ENCODE measurements at regions not wholly inside any gene's neighbourhood (a gene's known extent, or its start where the extent isn't known, plus 50 kb on each side); places are given as distances from the start of the nearest gene placed in this dataset.
"Not testable (repeated sequence)": the region's sequence is repeated elsewhere in the genome, so short reads cannot be mapped to it uniquely, and the experiment has no call there.

DNA sequence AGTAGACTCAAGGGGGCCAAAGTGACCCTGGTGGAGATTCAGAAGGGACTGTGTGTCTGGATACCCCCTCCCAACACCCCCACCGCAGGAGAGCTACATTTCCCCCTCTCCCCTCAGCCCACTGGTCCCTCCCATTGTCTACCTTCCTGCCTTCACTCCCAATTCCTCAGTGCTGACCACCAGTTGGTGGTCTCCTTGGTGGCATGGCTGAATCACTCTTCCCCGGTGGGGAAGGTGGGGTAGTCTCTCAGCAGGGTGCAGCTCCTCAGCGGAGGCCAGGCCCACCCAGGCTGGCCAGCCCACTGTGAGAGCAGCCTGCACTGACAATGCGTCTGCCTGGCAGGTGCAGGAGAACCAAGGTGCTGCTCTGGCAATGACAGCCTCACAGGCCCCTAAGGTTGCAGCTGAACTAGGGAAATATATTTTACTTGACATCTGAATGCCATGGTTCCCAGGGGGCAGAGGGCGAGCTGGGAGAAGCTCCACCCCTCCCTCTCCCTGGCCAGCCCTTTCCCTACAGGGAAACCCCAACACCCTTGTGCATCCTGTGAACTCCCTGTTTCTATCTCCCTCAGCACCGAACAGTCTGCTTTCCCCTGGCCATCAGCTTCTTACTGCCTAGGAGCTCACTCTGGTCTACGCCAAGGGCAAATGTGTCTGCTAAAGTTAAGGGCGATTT is 62.6 kb upstream of the PAX8 start:
- no peak for DNase-seq (ENCODE audit: low spot score)

GRCh38 chr2:113337809-113338208 is 59.1 kb upstream of the PAX8 start:
- DNase-seq (ENCODE audit: low spot score) = no peak

DNA sequence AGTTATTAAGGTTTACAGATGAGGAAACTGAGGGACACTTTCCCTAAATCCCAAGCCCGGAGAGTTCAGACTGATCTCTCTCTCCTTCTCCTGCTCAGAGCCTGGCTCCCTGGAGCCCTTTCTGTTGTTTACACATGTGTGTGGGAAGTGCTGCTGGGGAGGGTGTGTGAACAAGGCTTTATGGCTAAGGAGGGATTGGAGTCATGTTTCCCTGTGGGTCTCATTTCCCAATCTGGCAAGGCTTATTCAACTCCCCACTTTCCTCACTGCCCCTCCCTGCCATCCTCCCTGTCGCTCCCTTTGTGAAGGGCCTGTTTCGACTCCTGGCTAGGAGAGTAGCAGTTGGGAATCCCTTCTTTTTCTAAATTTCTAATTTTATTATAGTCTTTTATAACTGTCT is 57.3 kb upstream of the PAX8 start:
- DNase-seq (ENCODE audit: low spot score) = not testable (repeated sequence)

GRCh38 chr2:113334147-113334546 is 55.4 kb upstream of the PAX8 start:
- no peak for DNase-seq (ENCODE audit: low spot score)

DNA sequence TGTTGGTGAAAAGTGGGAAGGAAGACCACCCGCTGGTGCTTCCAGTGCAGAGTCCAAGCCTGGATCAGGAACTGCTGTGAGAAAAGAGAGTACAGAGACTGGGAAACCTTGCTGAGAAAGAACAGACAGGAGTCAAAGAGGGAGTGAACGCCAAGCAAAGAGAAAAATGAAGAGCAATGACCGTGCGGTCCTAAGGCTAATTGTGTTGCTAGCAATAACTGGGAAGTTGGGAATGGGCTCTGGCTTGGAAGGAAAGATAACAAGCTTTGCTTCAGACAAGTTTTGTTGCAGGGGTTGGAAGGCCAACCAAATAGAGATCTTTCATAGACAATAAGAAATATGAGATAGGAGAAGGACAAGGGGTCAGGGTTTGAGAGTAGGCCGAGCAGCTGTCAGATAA is 55.0 kb upstream of the PAX8 start:
- DNase-seq (ENCODE audit: low spot score) = not testable (repeated sequence)

- DNase-seq (ENCODE audit: low spot score) = not testable (repeated sequence)
Measured at GRCh38 chr2:113330060-113330767, 51.5 kb upstream of the PAX8 start.

DNA sequence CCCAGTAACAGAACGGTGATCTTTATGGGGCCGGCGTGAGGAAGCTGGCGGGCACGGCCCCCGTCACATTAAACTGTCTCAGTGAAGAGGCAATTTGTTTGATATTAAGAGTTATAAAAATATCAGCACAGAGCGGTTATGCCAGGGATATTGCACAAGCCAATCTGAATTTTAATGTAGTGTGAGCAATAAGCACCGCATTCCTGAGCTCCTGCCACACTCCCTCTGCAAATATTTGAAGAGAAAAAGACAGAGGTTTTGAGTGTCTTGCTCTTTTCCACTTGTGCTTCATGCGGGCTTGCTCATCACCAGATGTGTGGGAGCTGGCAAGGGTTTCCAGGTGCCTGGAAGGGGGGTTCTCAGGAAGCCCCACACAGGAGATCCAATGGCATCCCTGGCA is 50.3 kb upstream of the PAX8 start:
- DNase-seq (ENCODE audit: low spot score) = not testable (repeated sequence)

GRCh38 chr2:113328572-113328971 is 49.9 kb upstream of the PAX8 start:
- DNase-seq (ENCODE audit: low spot score) = not testable (repeated sequence)
